Neuronal stem cell (in vitro differentiated cells): ENCODE measurements at regions not wholly inside any gene's neighbourhood (a gene's known extent, or its start where the extent isn't known, plus 50 kb on each side); places are given as distances from the start of the nearest gene placed in this dataset.

ENCODE experiments used
- DNase-seq: peaks from one replicate; pipeline ENCODE4 v3.0.0-alpha.2; 2013; ENCODE audit warnings: low spot score
- H2AFZ ChIP-seq: one replicate; pipeline ENCODE4 v1.6.1; 2013; ENCODE audit warnings: mild to moderate bottlenecking, low read length, inconsistent platforms
- H2AK5ac ChIP-seq: 2 replicates; pipeline ENCODE4 v1.6.1; 2013; ENCODE audit warnings: low read depth, mild to moderate bottlenecking, inconsistent platforms, low read length, moderate library complexity, mixed read lengths
- H2BK120ac ChIP-seq: 2 replicates; pipeline ENCODE4 v1.6.1; 2013; ENCODE audit warnings: low read depth, mild to moderate bottlenecking, inconsistent platforms, low read length, moderate library complexity, mixed read lengths
- H2BK12ac ChIP-seq: one replicate; pipeline ENCODE4 v1.6.1; 2013; ENCODE audit warnings: low read length, inconsistent platforms
- H2BK15ac ChIP-seq: 2 replicates; pipeline ENCODE4 v1.6.1; 2013; ENCODE audit warnings: mild to moderate bottlenecking, low read length, inconsistent platforms, mixed read lengths
- H2BK5ac ChIP-seq: one replicate; pipeline ENCODE4 v1.6.1; 2013; ENCODE audit warnings: inconsistent platforms, mild to moderate bottlenecking, low read length, moderate library complexity
- H3K14ac ChIP-seq: one replicate; pipeline ENCODE4 v1.6.1; 2013; ENCODE audit warnings: low read length, inconsistent platforms
- H3K18ac ChIP-seq: 2 replicates; pipeline ENCODE4 v1.6.1; 2013; ENCODE audit warnings: low read length, inconsistent platforms
- H3K23ac ChIP-seq: 2 replicates; pipeline ENCODE4 v1.6.1; 2013; ENCODE audit warnings: low read depth, mild to moderate bottlenecking, mixed read lengths, low read length, inconsistent platforms; ENCODE audit not compliant: poor library complexity
- H3K27ac ChIP-seq: replicated peaks from 3 replicates; pipeline ENCODE4 v1.5.1; 2013; ENCODE audit warnings: low read length, inconsistent platforms
- H3K27me3 ChIP-seq, 3 experiments: 2 replicates each; pipeline ENCODE4 v1.6.1; 2013; ENCODE audit warnings: low read length in 3 of 3, mild to moderate bottlenecking in 2 of 3, inconsistent platforms in 1 of 3, low read depth in 1 of 3, mixed read lengths in 1 of 3, moderate library complexity in 1 of 3; ENCODE audit not compliant: control insufficient read depth in 3 of 3, insufficient read depth in 3 of 3
- H3K36me3 ChIP-seq, 2 donors: replicated peaks in 1 of 2; 2 replicates each; pipeline ENCODE4 v1.6.1; 2013; ENCODE audit warnings: low read length in 2 of 2; ENCODE audit not compliant: control insufficient read depth in 2 of 2, insufficient read depth in 2 of 2
- H3K4ac ChIP-seq: 2 replicates; pipeline ENCODE4 v1.6.1; 2013; ENCODE audit warnings: inconsistent platforms, mild to moderate bottlenecking, low read length, moderate library complexity
- H3K4me1 ChIP-seq, 2 donors: 1 replicate in 1 of 2; 2 replicates in 1 of 2; pipeline ENCODE4 v1.6.1; 2013; ENCODE audit warnings: low read length in 2 of 2, low read depth in 1 of 2; ENCODE audit not compliant: control insufficient read depth in 2 of 2, insufficient read depth in 1 of 2
- H3K4me2 ChIP-seq: one replicate; pipeline ENCODE4 v1.6.1; 2013; ENCODE audit warnings: mild to moderate bottlenecking, low read length, inconsistent platforms; ENCODE audit not compliant: insufficient read depth, poor library complexity, severe bottlenecking
- H3K4me3 ChIP-seq, 2 donors: 2 replicates each; pipeline ENCODE4 v1.5.1; 2013; ENCODE audit warnings: low read length in 2 of 2, mild to moderate bottlenecking in 2 of 2, inconsistent platforms in 1 of 2, moderate library complexity in 1 of 2
- H3K79me1 ChIP-seq: one replicate; pipeline ENCODE4 v1.6.1; 2013; ENCODE audit warnings: low read depth, mild to moderate bottlenecking, inconsistent platforms, low read length, moderate library complexity
- H3K9ac ChIP-seq: one replicate; pipeline ENCODE4 v1.6.1; 2013; ENCODE audit warnings: mild to moderate bottlenecking, low read depth, low read length, inconsistent platforms; ENCODE audit not compliant: poor library complexity
- H3K9me3 ChIP-seq, 2 donors: replicated peaks in 1 of 2; 2 replicates each; pipeline versions ENCODE3 to v1.6.1; 2013; ENCODE audit warnings: low read length in 2 of 2, mild to moderate bottlenecking in 2 of 2, inconsistent platforms in 1 of 2, low read depth in 1 of 2, mixed read lengths in 1 of 2, moderate library complexity in 1 of 2; ENCODE audit not compliant: control insufficient read depth in 2 of 2, insufficient read depth in 1 of 2
- H4K8ac ChIP-seq: one replicate; pipeline ENCODE4 v1.6.1; 2013; ENCODE audit warnings: low read depth, mild to moderate bottlenecking, inconsistent platforms, low read length, moderate library complexity
- H4K91ac ChIP-seq: one replicate; pipeline ENCODE4 v1.6.1; 2013; ENCODE audit warnings: low read length, low read depth, mild to moderate bottlenecking, inconsistent platforms; ENCODE audit not compliant: poor library complexity
- WGBS, 2 donors: extraction: QIAGEN DNeasy Blood & Tissue Kit; methylation state at CpG; one replicate each; pipeline ENCODE4 v1.1.7; 2013; ENCODE audit warnings: missing lambda C conversion rate in 2 of 2, mixed read lengths in 1 of 2; ENCODE audit not compliant: insufficient read length in 2 of 2, insufficient replicate concordance in 1 of 2; ENCODE audit errors: extremely low coverage in 2 of 2; 5-methylcytosine and 5-hydroxymethylcytosine counted together

DNA sequence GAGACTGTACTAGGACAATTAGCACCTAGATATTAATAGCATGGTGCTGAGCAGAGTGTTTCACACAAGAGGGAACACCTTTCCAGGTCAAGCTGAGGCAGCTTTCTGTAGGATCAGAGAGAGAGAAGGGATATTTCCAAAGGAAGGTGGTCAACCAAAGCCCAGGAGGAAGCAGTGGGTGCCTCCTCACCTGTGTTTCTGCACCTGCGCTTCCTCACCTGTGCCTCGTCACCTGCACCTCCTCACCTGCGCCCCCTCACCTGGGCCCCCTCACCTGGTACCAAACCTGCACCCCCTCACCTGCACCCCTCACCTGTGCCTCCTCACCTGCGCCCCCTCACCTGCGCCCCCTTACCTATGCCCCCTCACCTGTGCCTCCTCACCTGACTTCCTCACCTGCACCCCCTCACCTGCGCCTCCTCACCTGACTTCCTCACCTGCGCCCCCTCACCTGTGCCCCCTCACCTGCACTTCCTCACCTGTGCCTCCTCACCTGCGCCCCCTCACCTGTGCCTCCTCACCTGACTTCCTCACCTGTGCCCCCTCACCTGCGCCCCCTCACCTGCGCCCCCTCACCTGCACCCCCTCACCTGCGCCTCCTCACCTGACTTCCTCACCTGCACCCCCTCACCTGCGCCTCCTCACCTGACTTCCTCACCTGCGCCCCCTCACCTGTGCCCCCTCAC lies 67.9 kb downstream of the TTLL2 start:
- Histone ChIP-seq H3K4me2 (no peak overlapping the region), H2BK12ac (no peak overlapping the region)
- WGBS, 2 donors: no CpG with 5 or more reads among the region's 13 CpGs

DNA sequence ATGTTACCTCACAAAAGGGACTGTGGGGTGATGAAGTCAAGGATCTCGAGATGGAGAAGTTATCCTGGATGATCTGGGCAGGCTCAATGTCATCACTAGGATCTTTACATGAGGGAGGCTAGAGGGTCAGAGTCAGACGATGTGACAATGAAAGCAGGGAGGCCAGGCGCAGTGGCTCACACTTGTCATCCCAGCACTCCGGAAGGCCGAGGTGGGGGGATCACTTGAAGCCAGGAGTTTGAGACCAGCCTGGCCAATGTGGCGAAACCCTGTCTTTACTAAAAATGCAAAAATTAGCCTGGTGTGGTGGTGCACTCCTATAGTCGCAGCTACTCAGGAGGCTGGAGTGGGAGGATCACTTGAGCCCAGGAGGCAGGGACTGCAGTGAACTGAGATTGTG lies 68.8 kb downstream of the TTLL2 start:
- H2BK120ac ChIP-seq: no peak overlapping the region
- no peak overlapping the region for H2BK15ac ChIP-seq
- no peaks in the 10 kb centered on the region for H3K4me1 ChIP-seq
- no peak overlapping the region for H2AFZ ChIP-seq
- no peak overlapping the region for H4K91ac ChIP-seq
- H3K4me3 ChIP-seq: no peak overlapping the region
- H3K18ac ChIP-seq: no peak overlapping the region
- H3K9me3 ChIP-seq: no peaks in the 10 kb centered on the region
- no peak overlapping the region for H3K4ac ChIP-seq
- no CpG with 5 or more reads among the region's 7 CpGs for WGBS, 2 donors
- H3K23ac ChIP-seq: no peak overlapping the region
- H4K8ac ChIP-seq: no peak overlapping the region
- H3K79me1 ChIP-seq: no peaks in the 10 kb centered on the region
- H2AK5ac ChIP-seq: no peak overlapping the region
- no peak overlapping the region for H3K9ac ChIP-seq
- no peak overlapping the region for H2BK5ac ChIP-seq
- no peak overlapping the region for H2BK12ac ChIP-seq
- H3K27ac ChIP-seq: no peak overlapping the region
- peaks cover 0 to 4% (median 0%) of the 10 kb centered on the region in 3 experiments for H3K27me3 ChIP-seq
- no peak overlapping the region for H3K4me2 ChIP-seq
- H3K36me3 ChIP-seq: no peaks in the 10 kb centered on the region
- no peak overlapping the region for H3K14ac ChIP-seq
- no peak for DNase-seq

More for the DNA sequence above, 67.9 kb downstream of the TTLL2 start:
- no peak overlapping the region for H2BK120ac ChIP-seq
- no peak overlapping the region for H2AK5ac ChIP-seq
- no peak overlapping the region for H3K18ac ChIP-seq
- no peak overlapping the region for H3K9ac ChIP-seq
- no peak overlapping the region for H3K4me3 ChIP-seq
- no peaks in the 10 kb centered on the region for H3K9me3 ChIP-seq
- no peak overlapping the region for H3K27ac ChIP-seq
- H4K91ac ChIP-seq: no peak overlapping the region
- no peak for DNase-seq
- no peaks in the 10 kb centered on the region for H3K79me1 ChIP-seq
- no peak overlapping the region for H2AFZ ChIP-seq
- no peak overlapping the region for H2BK5ac ChIP-seq
- no peaks in the 10 kb centered on the region for H3K4me1 ChIP-seq
- peaks cover 0 to 4% (median 0%) of the 10 kb centered on the region in 3 experiments for H3K27me3 ChIP-seq
- no peak overlapping the region for H3K4ac ChIP-seq
- no peak overlapping the region for H2BK15ac ChIP-seq
- no peaks in the 10 kb centered on the region for H3K36me3 ChIP-seq
- no peak overlapping the region for H3K14ac ChIP-seq
- no peak overlapping the region for H3K23ac ChIP-seq
- no peak overlapping the region for H4K8ac ChIP-seq

DNA sequence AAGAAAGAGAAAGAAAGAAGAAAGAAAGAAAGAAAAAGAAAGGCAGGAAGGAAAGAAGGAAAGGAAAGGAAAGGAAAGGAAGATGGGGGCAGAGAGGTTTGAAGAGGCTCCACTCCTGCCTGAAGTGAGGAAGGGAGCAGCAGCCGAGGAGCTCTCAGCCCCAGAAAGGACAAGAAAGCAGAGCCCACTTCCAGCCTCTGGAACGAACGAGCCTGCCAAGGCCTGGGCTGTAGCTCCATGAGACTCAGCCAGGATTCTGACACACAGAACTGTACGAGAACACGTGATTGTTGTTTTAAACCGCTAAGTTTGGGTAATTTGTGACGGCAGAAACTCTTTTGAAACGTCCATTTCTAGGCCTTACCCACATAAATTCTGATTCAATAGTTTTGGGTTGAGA lies 69.5 kb downstream of the TTLL2 start:
- no peak for DNase-seq
- WGBS, 2 donors: no CpG with 5 or more reads among the region's 8 CpGs

DNA sequence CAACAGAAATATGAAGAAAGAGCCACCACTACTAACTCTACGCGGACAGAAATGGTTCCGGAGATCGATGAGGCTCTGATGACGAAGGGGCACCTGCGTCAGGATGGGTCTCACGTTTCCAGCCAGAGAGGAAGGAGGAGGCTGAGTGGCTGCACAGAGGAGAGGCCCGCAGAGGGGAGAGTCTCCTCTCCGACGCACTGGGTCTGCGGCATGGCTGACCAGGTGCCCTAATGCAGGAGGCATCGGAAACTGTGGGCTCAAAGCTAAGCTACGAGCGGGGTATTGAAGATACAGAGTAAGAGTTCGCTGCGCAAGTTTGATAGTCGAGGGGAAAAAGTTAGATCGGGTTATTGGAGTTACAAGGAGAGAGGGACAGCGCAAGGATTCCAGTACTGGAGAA lies 69.9 kb downstream of the TTLL2 start:
- Histone ChIP-seq H3K36me3 (no peaks in the 10 kb centered on the region), H2BK15ac (no peak overlapping the region), H3K27me3 (peaks cover 0 to 6% (median 0%) of the 10 kb centered on the region in 3 experiments), H2BK120ac (no peak overlapping the region), H4K8ac (no peak overlapping the region), H2BK5ac (no peak overlapping the region), H3K9me3 (no peaks in the 10 kb centered on the region), H2BK12ac (no peak overlapping the region), H3K9ac (no peak overlapping the region), H4K91ac (no peak overlapping the region), H3K4ac (no peak overlapping the region), H3K4me2 (no peak overlapping the region), H2AFZ (no peak overlapping the region), H3K18ac (peak overlapping the region; percentile 67), H3K4me1 (no peaks in the 10 kb centered on the region), H3K27ac (no peak overlapping the region), H3K79me1 (no peaks in the 10 kb centered on the region), H3K4me3 (no peak overlapping the region), H3K14ac (no peak overlapping the region), H3K23ac (no peak overlapping the region), H2AK5ac (no peak overlapping the region)
- DNase-seq: no peak
- 100% methylated on average over 4 of the region's 19 CpGs; no CpG with 5 or more reads in 1 of the 2 donors for WGBS, 2 donors

More for the DNA sequence above, 69.5 kb downstream of the TTLL2 start:
- H3K4me2 ChIP-seq: no peak overlapping the region
- no peak overlapping the region for H3K9ac ChIP-seq
- no peak overlapping the region for H4K8ac ChIP-seq
- H4K91ac ChIP-seq: no peak overlapping the region
- H3K4me1 ChIP-seq: no peaks in the 10 kb centered on the region
- H3K4ac ChIP-seq: no peak overlapping the region
- peaks cover 0 to 6% (median 0%) of the 10 kb centered on the region in 3 experiments for H3K27me3 ChIP-seq
- H3K14ac ChIP-seq: no peak overlapping the region
- no peak overlapping the region for H2AFZ ChIP-seq
- no peak overlapping the region for H3K23ac ChIP-seq
- H2BK120ac ChIP-seq: no peak overlapping the region
- no peak overlapping the region for H3K27ac ChIP-seq
- no peak overlapping the region for H3K4me3 ChIP-seq
- no peak overlapping the region for H2BK5ac ChIP-seq
- H2BK15ac ChIP-seq: no peak overlapping the region
- no peak overlapping the region for H3K18ac ChIP-seq
- H2AK5ac ChIP-seq: no peak overlapping the region
- no peaks in the 10 kb centered on the region for H3K36me3 ChIP-seq
- no peaks in the 10 kb centered on the region for H3K9me3 ChIP-seq
- no peak overlapping the region for H2BK12ac ChIP-seq
- no peaks in the 10 kb centered on the region for H3K79me1 ChIP-seq
